GM18502 (cell line): ENCODE measurements at regions not wholly inside any gene's neighbourhood (a gene's known extent, or its start where the extent isn't known, plus 50 kb on each side); places are given as distances from the start of the nearest gene placed in this dataset.
"Not testable (repeated sequence)": the region's sequence is repeated elsewhere in the genome, so short reads cannot be mapped to it uniquely, and the experiment has no call there.

Experiments used
- ATAC-seq: cut with Tn5 transposase; IDR thresholded peaks from one replicate; pipeline ENCODE4 v1.9.1; 2021; ENCODE audit warnings: mild to moderate bottlenecking; ENCODE audit not compliant: unreplicated experiment, poor library complexity

GRCh38 chr16:63712725-63713124 lies 1409.1 kb downstream of the CDH11 start:
- no peak for ATAC-seq

GRCh38 chr16:63703612-63704011 lies 1418.3 kb downstream of the CDH11 start:
- ATAC-seq: no peak

- no peak for ATAC-seq
Observed at GRCh38 chr16:63702981-63703590, 1418.8 kb downstream of the CDH11 start.

GRCh38 chr16:63697736-63698135 lies 1424.1 kb downstream of the CDH11 start:
- ATAC-seq: no peak

GRCh38 chr16:63695347-63695746 lies 1426.5 kb downstream of the CDH11 start:
- ATAC-seq: no peak

- ATAC-seq: no peak
Observed at GRCh38 chr16:63690961-63691360, 1430.9 kb downstream of the CDH11 start.

- ATAC-seq: no peak
Observed at GRCh38 chr16:63690267-63690666, 1431.6 kb downstream of the CDH11 start.

- no peak for ATAC-seq
Observed at GRCh38 chr16:63689068-63689467, 1432.8 kb downstream of the CDH11 start.

- ATAC-seq: no peak
Observed at GRCh38 chr16:63684149-63685101, 1437.4 kb downstream of the CDH11 start.

GRCh38 chr16:63682844-63683243 lies 1439.0 kb downstream of the CDH11 start:
- ATAC-seq: no peak

- ATAC-seq: no peak
Observed at GRCh38 chr16:63672493-63672892, 1449.4 kb downstream of the CDH11 start.

- no peak for ATAC-seq
Observed at GRCh38 chr16:63663155-63663554, 1458.7 kb downstream of the CDH11 start.

- no peak for ATAC-seq
Observed at GRCh38 chr16:63655846-63656245, 1466.0 kb downstream of the CDH11 start.

- no peak for ATAC-seq
Observed at GRCh38 chr16:63653044-63653839, 1468.6 kb downstream of the CDH11 start.

GRCh38 chr16:63652091-63652490 lies 1469.8 kb downstream of the CDH11 start:
- no peak for ATAC-seq

GRCh38 chr16:63650550-63650949 lies 1471.3 kb downstream of the CDH11 start:
- no peak for ATAC-seq

- ATAC-seq: not testable (repeated sequence)
Observed at GRCh38 chr16:63633706-63634445, 1488.0 kb downstream of the CDH11 start.

- no peak for ATAC-seq
Observed at GRCh38 chr16:63629272-63629671, 1492.6 kb downstream of the CDH11 start.

GRCh38 chr16:63628812-63629211 lies 1493.1 kb downstream of the CDH11 start:
- no peak for ATAC-seq

- ATAC-seq: no peak
Observed at GRCh38 chr16:63625126-63625525, 1496.7 kb downstream of the CDH11 start.
